Astrocyte of the cerebellum (primary cell): ENCODE measurements at regions not wholly inside any gene's neighbourhood (a gene's known extent, or its start where the extent isn't known, plus 50 kb on each side); places are given as distances from the start of the nearest gene placed in this dataset.

Source experiments
- DNase-seq: peaks from one replicate; pipeline ENCODE4 v3.0.0-alpha.2; 2011; ENCODE audit warnings: low read depth
- H3K4me3 ChIP-seq: 2 replicates; pipeline ENCODE4 v1.5.1; 2011; ENCODE audit warnings: mild to moderate bottlenecking, low read depth, low read length, moderate library complexity
- CTCF ChIP-seq: IDR thresholded peaks from 2 replicates; pipeline ENCODE4 v1.5.1; 2012; ENCODE audit warnings: low read length, low read depth, moderate library complexity, mild to moderate bottlenecking; ENCODE audit errors: missing control alignments
- in situ Hi-C: cut with HindIII; loops from 2 replicates; pipeline ENCODE4 v1.10.0; 2017; ENCODE audit warnings: low sequenced_read_pairs

DNA sequence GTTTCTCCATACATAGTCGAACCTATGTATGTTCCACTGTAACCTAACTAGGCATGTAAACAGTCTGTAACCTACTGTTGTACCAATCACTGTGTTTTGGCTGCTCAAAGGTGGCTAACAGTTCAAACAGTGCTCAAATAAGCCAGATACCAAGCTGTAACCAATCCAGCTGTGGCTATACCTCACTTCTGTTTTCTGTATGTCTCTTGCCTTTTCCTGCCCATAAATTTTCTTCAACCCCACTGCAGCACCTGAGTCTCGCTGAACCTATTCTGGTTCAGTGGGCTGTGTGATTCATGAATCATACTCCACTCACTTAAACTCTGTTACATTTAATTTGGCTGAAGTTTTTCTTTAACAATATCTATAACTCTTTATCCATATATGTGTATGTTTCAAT lies 340.7 kb downstream of the LPIN1 start:
- H3K4me3 ChIP-seq = no peak overlapping the region
- TF ChIP-seq CTCF = no peak
- in situ Hi-C loops = no loop called here
- DNase-seq = no peak

DNA sequence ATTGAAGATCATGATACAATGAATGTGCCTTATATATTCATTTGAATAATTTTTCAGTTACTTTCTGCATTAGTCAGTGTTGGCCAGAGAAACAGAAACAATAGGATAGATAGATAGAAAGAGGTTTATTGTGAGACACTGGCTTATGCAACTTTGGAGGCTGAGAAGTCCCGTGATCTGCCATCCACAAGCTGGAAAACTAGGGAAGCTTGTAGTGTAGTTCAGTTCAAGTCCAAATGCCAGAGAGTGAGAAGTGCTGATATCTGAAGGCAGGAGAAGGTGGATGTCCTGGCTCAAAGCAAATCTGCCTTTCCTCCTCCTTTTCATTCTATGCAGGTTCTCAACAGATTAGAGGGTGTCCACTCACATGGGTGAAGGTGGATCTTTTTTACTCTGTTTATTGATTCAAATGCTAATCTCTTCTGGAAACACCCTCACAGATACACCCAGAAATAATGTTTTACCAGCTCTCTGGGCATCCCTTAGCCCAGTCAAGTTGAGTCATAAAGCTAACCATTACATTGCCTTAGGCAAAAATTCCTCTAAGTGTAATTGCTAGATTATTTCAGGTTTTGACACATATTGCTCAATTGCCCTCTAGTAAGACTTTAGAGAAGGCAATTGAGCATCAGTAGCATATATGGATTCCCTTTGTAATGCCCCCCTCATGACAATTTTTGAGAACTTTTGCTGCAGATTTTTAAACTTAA lies 341.4 kb downstream of the LPIN1 start:
- no peak overlapping the region for H3K4me3 ChIP-seq
- DNase-seq = no peak
- in situ Hi-C loops = no loop called here
- no peak for TF ChIP-seq CTCF

DNA sequence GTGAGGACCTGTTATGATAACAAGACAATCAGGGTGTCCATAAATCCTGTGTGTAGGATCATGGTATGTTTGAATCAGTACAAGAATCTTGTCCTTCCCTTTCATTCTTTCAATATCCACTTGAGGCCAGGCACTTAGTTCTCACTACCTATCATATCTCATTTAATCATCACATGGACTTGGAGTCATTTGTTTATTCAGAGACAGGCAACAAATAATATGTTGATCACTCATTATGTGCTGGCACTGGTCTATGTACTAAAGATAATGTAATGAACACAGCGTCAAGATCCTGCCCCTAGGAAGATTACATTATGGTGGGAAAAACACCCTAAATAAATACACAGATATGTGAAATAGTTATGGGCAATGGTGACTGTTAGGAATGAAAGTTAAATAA lies 342.6 kb downstream of the LPIN1 start:
- DNase-seq = no peak
- TF ChIP-seq CTCF = no peak
- in situ Hi-C loops = no loop called here
- no peak overlapping the region for H3K4me3 ChIP-seq

GRCh38 chr2:12089496-12089895 lies 343.1 kb downstream of the LPIN1 start:
- in situ Hi-C loops = no loop called here
- no peak for DNase-seq

GRCh38 chr2:12090072-12090471 lies 343.6 kb downstream of the LPIN1 start:
- in situ Hi-C loops = no loop called here
- TF ChIP-seq CTCF = no peak
- H3K4me3 ChIP-seq = no peak overlapping the region
- DNase-seq = no peak

More at GRCh38 chr2:12089496-12089895, 343.1 kb downstream of the LPIN1 start:
- no peak for TF ChIP-seq CTCF
- no peak overlapping the region for H3K4me3 ChIP-seq

GRCh38 chr2:12090590-12090989 lies 344.2 kb downstream of the LPIN1 start:
- in situ Hi-C loops = no loop called here
- no peak overlapping the region for H3K4me3 ChIP-seq
- no peak for DNase-seq
- no peak for TF ChIP-seq CTCF
